GM21390 (cell line): ENCODE measurements at regions not wholly inside any gene's neighbourhood (a gene's known extent, or its start where the extent isn't known, plus 50 kb on each side); places are given as distances from the start of the nearest gene placed in this dataset.

Experiments used
- ATAC-seq: cut with Tn5 transposase; IDR thresholded peaks from one replicate; pipeline ENCODE4 v1.9.1; 2021; ENCODE audit not compliant: unreplicated experiment

GRCh38 chrY:13149148-13149547 is 244.5 kb downstream of the DDX3Y start:
- ATAC-seq = no peak

- ATAC-seq = no peak
Measured at GRCh38 chrY:13167698-13168097, 263.0 kb downstream of the DDX3Y start.

GRCh38 chrY:13168257-13168656 is 263.6 kb downstream of the DDX3Y start:
- ATAC-seq = no peak
